AG04450 (cell line): ENCODE measurements at regions not wholly inside any gene's neighbourhood (a gene's known extent, or its start where the extent isn't known, plus 50 kb on each side); places are given as distances from the start of the nearest gene placed in this dataset.
"Not testable (repeated sequence)": the region's sequence is repeated elsewhere in the genome, so short reads cannot be mapped to it uniquely, and the experiment has no call there.

ENCODE experiments used
- CTCF ChIA-PET: fragments of 300-600, 350-600 bp; formaldehyde crosslinking; extraction: SDS; loops from one replicate; lab custom pipeline; 2022; ENCODE audit warnings: antibody characterized with exemption, inconsistent platforms; lab: Charles Lee
- POLR2A ChIA-PET: fragments of 350-600 bp; formaldehyde crosslinking; extraction: SDS; loops from one replicate; lab custom pipeline; 2021; ENCODE audit warnings: antibody characterized with exemption, inconsistent platforms; lab: Yijun Ruan, JAX
- DNase-seq: peaks from one replicate; pipeline ENCODE4 v3.0.0-alpha.2; 2011; ENCODE audit warnings: low read depth, low spot score
- H3K27ac ChIP-seq: one replicate; pipeline ENCODE4 v1.5.1; 2012; ENCODE audit warnings: low read depth, low read length, control low read depth
- H3K27me3 ChIP-seq: one replicate; pipeline ENCODE4 v1.6.0; 2012; ENCODE audit warnings: low read length; ENCODE audit not compliant: control insufficient read depth, insufficient read depth
- H3K4me3 ChIP-seq: 2 replicates; pipeline ENCODE4 v1.5.1; 2011; ENCODE audit warnings: mild to moderate bottlenecking, low read depth, low read length, control low read depth
- H3K9me3 ChIP-seq: 2 replicates; pipeline ENCODE4 v1.5.1; 2012; ENCODE audit warnings: low read length; ENCODE audit not compliant: control insufficient read depth, insufficient read depth
- CTCF ChIP-seq: IDR thresholded peaks from 2 replicates; pipeline ENCODE4 v1.5.1; 2011; ENCODE audit warnings: low read depth, low read length, control low read depth, inconsistent platforms

- ChIA-PET POLR2A (no interaction called here), CTCF (no interaction called here)
- no peak overlapping the region for H3K4me3 ChIP-seq
- DNase-seq: no peak
- H3K27me3 ChIP-seq: no peaks in the 10 kb centered on the region
- no peaks in the 10 kb centered on the region for H3K9me3 ChIP-seq
- TF ChIP-seq CTCF: no peak
- no peak overlapping the region for H3K27ac ChIP-seq
These were observed 199.1 kb upstream of the KCTD7 start for GRCh38 chr7:66429498-66430163.

- DNase-seq: no peak
- no peaks in the 10 kb centered on the region for H3K27me3 ChIP-seq
- no peaks in the 10 kb centered on the region for H3K9me3 ChIP-seq
- H3K4me3 ChIP-seq: no peak overlapping the region
- TF ChIP-seq CTCF: no peak
- no peak overlapping the region for H3K27ac ChIP-seq
- ChIA-PET POLR2A (no interaction called here), CTCF (no interaction called here)
These were observed 198.5 kb upstream of the KCTD7 start for GRCh38 chr7:66430164-66430545.

GRCh38 chr7:66438703-66439405 lies 189.8 kb upstream of the KCTD7 start:
- H3K27ac ChIP-seq, CTCF ChIA-PET, POLR2A ChIA-PET, DNase-seq, H3K27me3 ChIP-seq, H3K9me3 ChIP-seq, H3K4me3 ChIP-seq: not testable (repeated sequence)

- POLR2A ChIA-PET: no interaction called here
- CTCF ChIA-PET: interaction anchor here (0.6 kb wide), 1 partner anchor 411 kb away, joined by 3 read pairs; no protein-coding TSS in a partner anchor
- Histone ChIP-seq H3K27ac (no peak overlapping the region), H3K27me3 (no peaks in the 10 kb centered on the region), H3K4me3 (no peak overlapping the region), H3K9me3 (no peaks in the 10 kb centered on the region)
- TF ChIP-seq CTCF: no peak
- no peak for DNase-seq
These were observed 186.3 kb upstream of the KCTD7 start for GRCh38 chr7:66442385-66442784.

GRCh38 chr7:66443946-66444345 lies 184.7 kb upstream of the KCTD7 start:
- no peak for TF ChIP-seq CTCF
- H3K9me3 ChIP-seq: no peaks in the 10 kb centered on the region

GRCh38 chr7:66447007-66447406 lies 181.7 kb upstream of the KCTD7 start:
- POLR2A ChIA-PET, H3K4me3 ChIP-seq, H3K27ac ChIP-seq, CTCF ChIA-PET, H3K9me3 ChIP-seq, DNase-seq, H3K27me3 ChIP-seq: not testable (repeated sequence)

More at GRCh38 chr7:66443946-66444345, 184.7 kb upstream of the KCTD7 start:
- ChIA-PET POLR2A (no interaction called here), CTCF (no interaction called here)
- no peak for DNase-seq
- no peak overlapping the region for H3K4me3 ChIP-seq
- no peak overlapping the region for H3K27ac ChIP-seq
- H3K27me3 ChIP-seq: no peaks in the 10 kb centered on the region

GRCh38 chr7:66450814-66451213 lies 177.9 kb upstream of the KCTD7 start:
- H3K9me3 ChIP-seq, POLR2A ChIA-PET, H3K27ac ChIP-seq, DNase-seq, CTCF ChIA-PET, H3K27me3 ChIP-seq, H3K4me3 ChIP-seq: not testable (repeated sequence)

GRCh38 chr7:66451713-66452112 lies 177.0 kb upstream of the KCTD7 start:
- CTCF ChIA-PET, H3K27ac ChIP-seq, DNase-seq, H3K4me3 ChIP-seq, H3K9me3 ChIP-seq, H3K27me3 ChIP-seq, POLR2A ChIA-PET: not testable (repeated sequence)
